Neural progenitor cell (in vitro differentiated cells): ENCODE measurements at regions not wholly inside any gene's neighbourhood (a gene's known extent, or its start where the extent isn't known, plus 50 kb on each side); places are given as distances from the start of the nearest gene placed in this dataset.

Source experiments
- CTCF ChIP-seq: fragments of 200-600 bp; sonication (generic); IDR thresholded peaks from 2 replicates; pipeline ENCODE4 v1.5.1; 2017; ENCODE audit warnings: antibody characterized with exemption, mild to moderate bottlenecking
- EZH2 ChIP-seq: fragments of 200-600 bp; sonication (generic); IDR thresholded peaks from 2 replicates; pipeline ENCODE4 v1.6.1; 2017; ENCODE audit warnings: antibody characterized with exemption, mild to moderate bottlenecking, moderate library complexity
- EZH2phosphoT487 ChIP-seq: fragments of 200-600 bp; sonication (generic); IDR thresholded peaks from 2 replicates; pipeline ENCODE4 v1.6.1; 2017; ENCODE audit warnings: antibody characterized with exemption

- TF ChIP-seq CTCF (no peak), EZH2 (no peak), EZH2phosphoT487 (no peak)
Observed at GRCh38 chr13:50672025-50672424, 171.5 kb downstream of the DLEU7 start.
